Naive thymus-derived CD4-positive, alpha-beta T cell (primary cell): ENCODE measurements at regions not wholly inside any gene's neighbourhood (a gene's known extent, or its start where the extent isn't known, plus 50 kb on each side); places are given as distances from the start of the nearest gene placed in this dataset.

Experiments
- ATAC-seq: fragments of 150-1000 bp; cut with Tn5 transposase; 2 replicates; pipeline ENCODE4 v1.10.0; 2021; ENCODE audit warnings: mild to moderate bottlenecking, moderate library complexity
- CTCF ChIA-PET: fragments of 350-600 bp; sonication (Branson Sonifier 250); formaldehyde crosslinking; loops from one replicate; lab custom pipeline; 2021; ENCODE audit warnings: antibody characterized with exemption; lab: Charles Lee
- POLR2A ChIA-PET: fragments of 350-600 bp; sonication (Branson Sonifier 250); formaldehyde crosslinking; loops from one replicate; lab custom pipeline; 2021; ENCODE audit warnings: antibody characterized with exemption, inconsistent platforms; lab: Charles Lee
- DNase-seq, 9 donors: peaks; one replicate each; pipeline versions ENCODE4 v3.0.0 to v3.0.0-alpha.2; 2020 to 2022; ENCODE audit warnings: mixed read lengths in 1 of 9
- H3K27ac ChIP-seq: one replicate; pipeline ENCODE4 v1.7.0; 2013; ENCODE audit warnings: mild to moderate bottlenecking, low read depth, low read length, moderate library complexity
- H3K27me3 ChIP-seq, 2 donors: one replicate each; pipeline ENCODE4 v1.7.0; 2013; ENCODE audit warnings: low read length in 2 of 2, mild to moderate bottlenecking in 2 of 2, moderate library complexity in 2 of 2; ENCODE audit not compliant: control insufficient read depth in 2 of 2, insufficient read depth in 2 of 2
- H3K36me3 ChIP-seq, 3 experiments: 1 replicate in 2 of 3; 2 replicates in 1 of 3; pipeline ENCODE4 v1.7.0; 2013; ENCODE audit warnings: low read length in 3 of 3, mild to moderate bottlenecking in 3 of 3, moderate library complexity in 1 of 3; ENCODE audit not compliant: insufficient read depth in 3 of 3, control insufficient read depth in 2 of 3
- H3K4me1 ChIP-seq, 2 donors: one replicate each; pipeline ENCODE4 v1.7.0; 2013; ENCODE audit warnings: low read length in 2 of 2, mild to moderate bottlenecking in 2 of 2, moderate library complexity in 1 of 2; ENCODE audit not compliant: control insufficient read depth in 2 of 2, insufficient read depth in 2 of 2
- H3K4me3 ChIP-seq: 2 replicates; pipeline ENCODE4 v1.7.0; 2013; ENCODE audit warnings: mild to moderate bottlenecking, low read length
- H3K9me3 ChIP-seq, 3 experiments: 1 replicate in 2 of 3; 2 replicates in 1 of 3; pipeline ENCODE4 v1.7.0; 2013; ENCODE audit warnings: low read length in 3 of 3; ENCODE audit not compliant: control insufficient read depth in 2 of 3
- H3K27ac Mint-ChIP-seq, 9 donors: one replicate each; pipeline ENCODE4 v1.8.0; 2020 to 2022; ENCODE audit warnings: mixed read lengths in 9 of 9, mild to moderate bottlenecking in 8 of 9, moderate library complexity in 5 of 9, inconsistent platforms in 2 of 9
- H3K27me3 Mint-ChIP-seq, 5 donors: one replicate each; pipeline ENCODE4 v1.8.0; 2021 to 2022; ENCODE audit warnings: mixed read lengths in 5 of 5, mild to moderate bottlenecking in 1 of 5
- H3K36me3 Mint-ChIP-seq, 5 donors: one replicate each; pipeline ENCODE4 v1.8.0; 2020 to 2022; ENCODE audit warnings: mixed read lengths in 5 of 5, mild to moderate bottlenecking in 3 of 5, inconsistent platforms in 1 of 5
- H3K4me1 Mint-ChIP-seq, 7 donors: one replicate each; pipeline ENCODE4 v1.8.0; 2020 to 2022; ENCODE audit warnings: mixed read lengths in 7 of 7, mild to moderate bottlenecking in 3 of 7, inconsistent platforms in 1 of 7
- H3K4me3 Mint-ChIP-seq, 10 donors: one replicate each; pipeline ENCODE4 v1.8.0; 2020 to 2022; ENCODE audit warnings: mild to moderate bottlenecking in 10 of 10, mixed read lengths in 10 of 10, moderate library complexity in 6 of 10, inconsistent platforms in 2 of 10
- H3K9me3 Mint-ChIP-seq, 11 donors: one replicate each; pipeline ENCODE4 v1.8.0; 2020 to 2022; ENCODE audit warnings: mixed read lengths in 11 of 11, mild to moderate bottlenecking in 4 of 11, inconsistent platforms in 1 of 11, moderate library complexity in 1 of 11
- intact Hi-C, 2 donors: fragments of 100-400 bp; cut with micrococcal nuclease; formaldehyde crosslinking; loops; one replicate each; pipeline ENCODE4 v1.15.1; 2023

DNA sequence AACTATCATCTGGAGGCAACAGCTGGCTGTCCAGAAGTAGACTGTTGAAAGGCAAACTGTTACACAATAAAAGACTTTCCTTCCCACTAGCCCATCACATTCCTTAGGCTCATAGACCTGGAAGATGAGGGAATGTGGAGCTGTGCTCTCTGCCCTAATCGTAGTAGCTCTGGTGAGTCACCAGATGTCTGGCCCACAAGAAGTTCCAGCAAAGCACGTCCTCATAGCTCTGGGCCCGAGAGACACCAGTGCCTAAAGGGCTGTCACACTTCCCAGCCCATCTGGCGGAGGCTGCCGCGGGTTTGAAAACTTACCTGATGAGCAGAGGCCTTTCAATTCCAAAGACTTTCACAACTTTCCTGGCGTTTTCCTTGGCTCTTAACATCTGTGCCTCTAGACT lies 81.7 kb upstream of the STOX2 start:
- H3K27ac Mint-ChIP-seq, result no peak overlapping the region
- peaks cover 0 to 3% (median 0%) of the 10 kb centered on the region in 11 donors for H3K9me3 Mint-ChIP-seq
- DNase-seq (no peak), ATAC-seq (no peak)
- ChIA-PET POLR2A (no interaction called here), CTCF (interaction anchor here (0.7 kb wide), 1 partner anchor 274 kb away, joined by 3 read pairs; no protein-coding TSS in a partner anchor)
- Histone ChIP-seq H3K36me3 (no peaks in the 10 kb centered on the region), H3K27ac (no peak overlapping the region), H3K4me3 (no peak overlapping the region), H3K27me3 (no peaks in the 10 kb centered on the region), H3K4me1 (no peaks in the 10 kb centered on the region), H3K9me3 (no peaks in the 10 kb centered on the region)
- no peak overlapping the region for H3K4me3 Mint-ChIP-seq
- H3K27me3 Mint-ChIP-seq, result peaks cover 0 to 5% (median 0%) of the 10 kb centered on the region in 5 donors
- intact Hi-C loops, result no loop called here
- H3K36me3 Mint-ChIP-seq, result no peaks in the 10 kb centered on the region
- H3K4me1 Mint-ChIP-seq, result peaks cover 4 to 11% (median 7%) of the 10 kb centered on the region in 7 donors

GRCh38 chr4:183825346-183825745 lies 79.8 kb upstream of the STOX2 start:
- intact Hi-C loops, result no loop called here
- H3K4me3 ChIP-seq, result no peak overlapping the region
- ChIA-PET CTCF (no interaction called here), POLR2A (no interaction called here)
- Mint-ChIP-seq H3K27me3 (peaks cover 0 to 5% (median 0%) of the 10 kb centered on the region in 5 donors), H3K27ac (no peak overlapping the region), H3K4me3 (no peak overlapping the region), H3K36me3 (no peaks in the 10 kb centered on the region), H3K4me1 (peaks cover 4 to 24% (median 16%) of the 10 kb centered on the region in 7 donors), H3K9me3 (no peaks in the 10 kb centered on the region)
- H3K9me3 ChIP-seq, result no peaks in the 10 kb centered on the region
- H3K4me1 ChIP-seq, result no peaks in the 10 kb centered on the region
- no peaks in the 10 kb centered on the region for H3K27me3 ChIP-seq
- H3K27ac ChIP-seq, result no peak overlapping the region
- no peak for DNase-seq
- ATAC-seq, result no peak
- no peaks in the 10 kb centered on the region for H3K36me3 ChIP-seq

GRCh38 chr4:183826461-183826860 lies 78.6 kb upstream of the STOX2 start:
- Mint-ChIP-seq H3K4me1 (peaks cover 11 to 34% (median 24%) of the 10 kb centered on the region in 7 donors), H3K36me3 (no peaks in the 10 kb centered on the region), H3K27me3 (peaks cover 0 to 5% (median 0%) of the 10 kb centered on the region in 5 donors), H3K4me3 (no peak overlapping the region), H3K27ac (no peak overlapping the region), H3K9me3 (no peaks in the 10 kb centered on the region)
- H3K4me3 ChIP-seq, result no peak overlapping the region
- no peak overlapping the region for H3K27ac ChIP-seq
- no peaks in the 10 kb centered on the region for H3K36me3 ChIP-seq
- DNase-seq, result no peak
- intact Hi-C loops, result no loop called here
- ChIA-PET POLR2A (no interaction called here), CTCF (no interaction called here)
- H3K4me1 ChIP-seq, result peaks cover 0 to 7% of the 10 kb centered on the region in 2 donors
- ATAC-seq, result no peak
- H3K9me3 ChIP-seq, result no peaks in the 10 kb centered on the region
- no peaks in the 10 kb centered on the region for H3K27me3 ChIP-seq

DNA sequence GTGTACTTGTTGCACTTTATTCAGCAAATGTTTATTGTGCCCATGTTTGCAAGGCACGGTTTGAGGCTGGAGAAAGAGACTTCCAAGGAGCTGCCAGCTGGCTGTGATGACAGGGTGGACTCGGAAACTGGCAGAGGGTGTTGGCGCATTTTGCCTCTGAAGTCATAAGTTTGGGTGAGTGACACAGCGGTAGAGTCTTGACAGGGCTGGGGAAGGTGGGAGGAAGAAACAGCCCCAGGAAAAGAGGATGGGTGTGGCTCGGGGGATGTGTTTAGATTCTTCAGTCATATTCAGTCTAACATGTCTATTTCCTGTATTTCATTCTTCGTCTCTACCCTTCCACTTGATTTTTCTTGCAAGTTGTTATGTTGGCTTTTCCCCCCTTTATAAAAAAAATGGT lies 77.0 kb upstream of the STOX2 start:
- CTCF ChIA-PET, result interaction anchor here (0.7 kb wide), 1 partner anchor 280 kb away, joined by 4 read pairs; no protein-coding TSS in a partner anchor
- H3K27ac Mint-ChIP-seq, result peak overlapping the region in 6 of 9 donors; percentile 22 to 85 (median 52)

GRCh38 chr4:183828839-183829238 lies 76.3 kb upstream of the STOX2 start:
- Histone ChIP-seq H3K9me3 (no peaks in the 10 kb centered on the region), H3K27ac (no peak overlapping the region), H3K27me3 (no peaks in the 10 kb centered on the region), H3K36me3 (no peaks in the 10 kb centered on the region), H3K4me3 (no peak overlapping the region), H3K4me1 (peaks cover 0 to 7% of the 10 kb centered on the region in 2 donors)
- POLR2A ChIA-PET, result no interaction called here
- Mint-ChIP-seq H3K4me3 (peak overlapping the region in 1 of 10 donors; percentile 67), H3K27ac (peak overlapping the region in 3 of 9 donors; percentile 22 to 85 (median 72)), H3K4me1 (peaks cover 11 to 37% (median 24%) of the 10 kb centered on the region in 7 donors), H3K27me3 (peaks cover 0 to 5% (median 0%) of the 10 kb centered on the region in 5 donors), H3K36me3 (no peaks in the 10 kb centered on the region), H3K9me3 (no peaks in the 10 kb centered on the region)
- DNase-seq (no peak), ATAC-seq (no peak)
- intact Hi-C loops, result no loop called here
- CTCF ChIA-PET, result no interaction called here

More for the DNA sequence above, 77.0 kb upstream of the STOX2 start:
- intact Hi-C loops, result no loop called here
- H3K9me3 Mint-ChIP-seq, result no peaks in the 10 kb centered on the region
- peak overlapping the region in 9 of 10 donors; percentile 13 to 67 (median 49) for H3K4me3 Mint-ChIP-seq
- ATAC-seq (no peak), DNase-seq (peak in 5 of 9 donors; percentile 13 to 26 (median 15))
- POLR2A ChIA-PET, result no interaction called here
- no peaks in the 10 kb centered on the region for H3K36me3 Mint-ChIP-seq
- H3K27me3 Mint-ChIP-seq, result peaks cover 0 to 5% (median 0%) of the 10 kb centered on the region in 5 donors
- no peaks in the 10 kb centered on the region for H3K9me3 ChIP-seq
- H3K4me3 ChIP-seq, result no peak overlapping the region
- H3K36me3 ChIP-seq, result no peaks in the 10 kb centered on the region
- H3K27ac ChIP-seq, result no peak overlapping the region
- peaks cover 0 to 7% of the 10 kb centered on the region in 2 donors for H3K4me1 ChIP-seq
- peaks cover 11 to 37% (median 24%) of the 10 kb centered on the region in 7 donors for H3K4me1 Mint-ChIP-seq
- no peaks in the 10 kb centered on the region for H3K27me3 ChIP-seq

- H3K27ac Mint-ChIP-seq, result no peak overlapping the region
- ChIA-PET POLR2A (no interaction called here), CTCF (no interaction called here)
These were observed 74.6 kb upstream of the STOX2 start for GRCh38 chr4:183830438-183830985.

More at GRCh38 chr4:183830438-183830985, 74.6 kb upstream of the STOX2 start:
- Mint-ChIP-seq H3K36me3 (no peaks in the 10 kb centered on the region), H3K9me3 (no peaks in the 10 kb centered on the region), H3K4me3 (no peak overlapping the region), H3K27me3 (peaks cover 0 to 5% (median 0%) of the 10 kb centered on the region in 5 donors), H3K4me1 (peaks cover 11 to 37% (median 24%) of the 10 kb centered on the region in 7 donors)
- no peaks in the 10 kb centered on the region for H3K36me3 ChIP-seq
- ATAC-seq (peak; percentile 59), DNase-seq (no peak)
- H3K4me3 ChIP-seq, result no peak overlapping the region
- no peaks in the 10 kb centered on the region for H3K9me3 ChIP-seq
- peaks cover 0 to 7% of the 10 kb centered on the region in 2 donors for H3K4me1 ChIP-seq
- intact Hi-C loops, result loop anchor here in 1 of 2 donors (10.0 kb wide), 1 partner anchor 356 kb away; no protein-coding TSS in a partner anchor
- no peaks in the 10 kb centered on the region for H3K27me3 ChIP-seq
- no peak overlapping the region for H3K27ac ChIP-seq
